ENCODE measurements at regions not wholly inside any gene's neighbourhood (a gene's known extent, or its start where the extent isn't known, plus 50 kb on each side); places are given as distances from the start of the nearest gene placed in this dataset.

DNA sequence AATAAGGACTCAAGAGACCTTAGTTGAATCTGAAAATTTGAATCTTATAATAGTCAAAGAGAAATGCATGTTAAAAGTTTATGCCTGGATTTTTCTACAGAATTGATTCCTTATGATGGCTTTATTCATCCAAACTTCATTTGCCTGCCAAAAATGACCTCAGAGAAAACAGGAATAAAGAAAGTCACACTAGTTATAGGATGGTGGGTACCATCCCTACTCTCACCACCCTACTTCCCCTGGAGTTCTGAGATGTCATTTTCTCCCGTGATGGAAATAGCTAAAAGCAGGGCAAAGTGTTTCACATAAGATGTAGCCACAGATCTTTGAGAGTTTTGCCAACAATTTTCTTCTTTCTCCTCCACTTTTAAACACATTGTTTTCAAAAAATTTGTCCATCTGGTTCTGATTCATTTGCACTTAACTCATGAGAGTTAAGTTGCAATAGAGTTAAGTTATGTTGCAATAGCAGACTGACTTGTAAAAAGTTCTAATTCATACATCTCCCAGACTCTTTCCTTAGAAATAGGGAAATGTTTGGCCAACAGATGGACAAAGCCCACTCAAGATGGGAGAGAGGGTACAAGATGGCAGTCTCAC lies 384.6 kb downstream of the PLPP3 start:
- no peak overlapping the region for H3K27ac Mint-ChIP-seq
- TF ChIP-seq, protein P1, sequence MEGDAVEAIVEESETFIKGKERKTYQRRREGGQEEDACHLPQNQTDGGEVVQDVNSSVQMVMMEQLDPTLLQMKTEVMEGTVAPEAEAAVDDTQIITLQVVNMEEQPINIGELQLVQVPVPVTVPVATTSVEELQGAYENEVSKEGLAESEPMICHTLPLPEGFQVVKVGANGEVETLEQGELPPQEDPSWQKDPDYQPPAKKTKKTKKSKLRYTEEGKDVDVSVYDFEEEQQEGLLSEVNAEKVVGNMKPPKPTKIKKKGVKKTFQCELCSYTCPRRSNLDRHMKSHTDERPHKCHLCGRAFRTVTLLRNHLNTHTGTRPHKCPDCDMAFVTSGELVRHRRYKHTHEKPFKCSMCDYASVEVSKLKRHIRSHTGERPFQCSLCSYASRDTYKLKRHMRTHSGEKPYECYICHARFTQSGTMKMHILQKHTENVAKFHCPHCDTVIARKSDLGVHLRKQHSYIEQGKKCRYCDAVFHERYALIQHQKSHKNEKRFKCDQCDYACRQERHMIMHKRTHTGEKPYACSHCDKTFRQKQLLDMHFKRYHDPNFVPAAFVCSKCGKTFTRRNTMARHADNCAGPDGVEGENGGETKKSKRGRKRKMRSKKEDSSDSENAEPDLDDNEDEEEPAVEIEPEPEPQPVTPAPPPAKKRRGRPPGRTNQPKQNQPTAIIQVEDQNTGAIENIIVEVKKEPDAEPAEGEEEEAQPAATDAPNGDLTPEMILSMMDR (IDR thresholded peaks at IDR 0.05): no peak
- H3K36me3 Mint-ChIP-seq: no peaks in the 10 kb centered on the region
- H3K4me1 ChIP-seq (ENCODE audit: control insufficient read depth, insufficient read depth, low read length): no peaks in the 10 kb centered on the region
- DNase-seq (no peak), ATAC-seq (no peak)
- no peaks in the 10 kb centered on the region for H3K4me1 Mint-ChIP-seq
- peaks cover 0 to 7% of the 10 kb centered on the region in 2 donors for H3K27me3 Mint-ChIP-seq (ENCODE audit: low read depth in 2 of 2)
- H3K27me3 ChIP-seq (ENCODE audit: control insufficient read depth, insufficient read depth, low read length): no peaks in the 10 kb centered on the region
- H3K36me3 ChIP-seq (ENCODE audit: control insufficient read depth, insufficient read depth, low read length): no peaks in the 10 kb centered on the region
- H3K9me3 Mint-ChIP-seq: peaks cover 0 to 2% of the 10 kb centered on the region in 2 donors
- H3K4me3 Mint-ChIP-seq: no peak overlapping the region
- intact Hi-C loops (cut with micrococcal nuclease): no loop called here
- no peak overlapping the region for H3K27ac ChIP-seq (ENCODE audit: low read length)
- H3K4me3 ChIP-seq (ENCODE audit: low read length): no peak overlapping the region
- H3K9me3 ChIP-seq (ENCODE audit: control insufficient read depth, insufficient read depth, low read length): no peaks in the 10 kb centered on the region
- WGBS (ENCODE audit: insufficient coverage): 33% methylated on average over 1 of the region's 1 CpG

DNA sequence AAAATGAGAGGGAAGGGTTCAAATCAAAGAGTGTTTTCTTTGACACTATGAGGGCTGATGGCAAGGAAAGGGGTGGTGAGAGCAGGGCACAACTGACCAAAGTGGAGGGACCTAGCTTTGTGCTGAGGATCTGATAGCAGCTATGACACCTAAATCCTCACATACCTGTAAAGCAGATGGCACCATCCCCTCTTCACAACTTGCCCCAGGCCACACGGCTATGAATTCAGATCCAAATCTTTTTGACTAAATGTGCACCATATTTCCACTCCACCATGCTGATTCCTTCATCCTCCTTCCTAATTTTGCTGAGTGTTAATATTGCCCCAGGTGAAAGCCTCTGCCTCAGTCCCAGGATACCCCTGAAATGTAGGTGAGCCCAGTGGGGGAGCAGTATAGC lies 385.7 kb downstream of the PLPP3 start:
- intact Hi-C loops (cut with micrococcal nuclease): no loop called here
- DNase-seq (no peak), ATAC-seq (no peak)
- no peaks in the 10 kb centered on the region for H3K9me3 ChIP-seq (ENCODE audit: control insufficient read depth, insufficient read depth, low read length)
- no peak overlapping the region for H3K4me3 Mint-ChIP-seq
- H3K27me3 Mint-ChIP-seq (ENCODE audit: low read depth in 2 of 2): peaks cover 0 to 3% of the 10 kb centered on the region in 2 donors
- H3K27me3 ChIP-seq (ENCODE audit: control insufficient read depth, insufficient read depth, low read length): no peaks in the 10 kb centered on the region
- no peaks in the 10 kb centered on the region for H3K36me3 Mint-ChIP-seq
- WGBS (ENCODE audit: insufficient coverage): 82% methylated on average over 1 of the region's 1 CpG
- peaks cover 0 to 2% of the 10 kb centered on the region in 2 donors for H3K9me3 Mint-ChIP-seq
- no peaks in the 10 kb centered on the region for H3K4me1 Mint-ChIP-seq
- H3K27ac Mint-ChIP-seq: no peak overlapping the region
- H3K4me3 ChIP-seq (ENCODE audit: low read length): no peak overlapping the region
- H3K36me3 ChIP-seq (ENCODE audit: control insufficient read depth, insufficient read depth, low read length): no peaks in the 10 kb centered on the region
- TF ChIP-seq, protein P1 (IDR thresholded peaks at IDR 0.05): no peak
- H3K27ac ChIP-seq (ENCODE audit: low read length): no peak overlapping the region
- no peaks in the 10 kb centered on the region for H3K4me1 ChIP-seq (ENCODE audit: control insufficient read depth, insufficient read depth, low read length)

DNA sequence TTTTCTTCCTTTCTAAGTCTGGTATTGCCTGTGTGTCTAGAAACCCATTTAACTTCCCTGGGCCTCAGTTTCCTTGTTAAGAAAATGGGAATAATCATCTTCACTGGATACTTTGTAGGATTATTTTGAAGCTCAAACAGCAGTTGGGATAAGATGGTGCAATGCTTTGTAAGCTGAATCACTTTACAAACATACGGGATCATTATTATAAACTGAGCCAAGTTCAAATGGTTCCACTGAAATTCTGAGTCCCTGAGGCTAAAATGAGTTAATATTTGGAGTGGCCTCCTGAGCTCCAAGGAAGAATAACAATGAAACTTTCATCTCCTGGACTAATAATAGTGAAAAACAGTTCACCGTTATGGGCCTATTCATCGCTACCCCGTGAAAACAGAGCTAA lies 388.0 kb downstream of the PLPP3 start:
- H3K27me3 ChIP-seq (ENCODE audit: control insufficient read depth, insufficient read depth, low read length): no peaks in the 10 kb centered on the region
- intact Hi-C loops (cut with micrococcal nuclease): no loop called here
- no peak overlapping the region for H3K27ac ChIP-seq (ENCODE audit: low read length)
- Mint-ChIP-seq H3K4me1 (no peaks in the 10 kb centered on the region), H3K27ac (no peak overlapping the region), H3K36me3 (no peaks in the 10 kb centered on the region), H3K4me3 (no peak overlapping the region), H3K9me3 (no peaks in the 10 kb centered on the region), H3K27me3 (ENCODE audit: low read depth in 2 of 2) (peaks cover 0 to 3% of the 10 kb centered on the region in 2 donors)
- H3K36me3 ChIP-seq (ENCODE audit: control insufficient read depth, insufficient read depth, low read length): no peaks in the 10 kb centered on the region
- H3K4me3 ChIP-seq (ENCODE audit: low read length): no peak overlapping the region
- no peaks in the 10 kb centered on the region for H3K4me1 ChIP-seq (ENCODE audit: control insufficient read depth, insufficient read depth, low read length)
- H3K9me3 ChIP-seq (ENCODE audit: control insufficient read depth, insufficient read depth, low read length): no peaks in the 10 kb centered on the region
- DNase-seq (no peak), ATAC-seq (no peak)
- TF ChIP-seq, protein P1 (IDR thresholded peaks at IDR 0.05): no peak
- 98% methylated on average over 4 of the region's 4 CpGs for WGBS (ENCODE audit: insufficient coverage)

DNA sequence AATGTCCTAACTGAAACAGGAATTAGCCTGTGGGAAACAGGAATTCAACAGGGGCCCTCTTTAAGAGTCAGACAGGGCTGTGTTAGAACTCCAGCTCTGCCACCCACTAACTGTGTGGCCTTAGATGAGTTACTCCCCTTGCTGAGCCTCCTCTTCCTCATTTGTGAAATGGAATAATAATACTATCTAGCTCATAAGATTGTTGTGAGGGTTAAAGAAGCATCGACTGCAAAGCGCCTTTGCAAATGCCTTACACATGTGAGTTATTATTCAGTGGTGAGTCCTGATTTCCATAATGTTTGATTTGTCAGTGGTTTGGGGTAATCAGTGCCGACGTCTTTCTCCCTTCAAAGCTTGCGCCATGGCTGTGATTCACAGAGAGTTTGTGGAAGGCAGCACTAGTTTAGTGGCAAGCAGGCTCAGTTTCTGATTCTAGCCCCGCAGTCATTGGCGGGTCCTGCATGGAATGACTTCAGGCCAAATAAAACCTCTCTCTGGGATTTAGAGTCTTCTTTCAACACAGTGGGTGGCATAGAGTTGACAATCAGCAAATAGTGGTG lies 388.5 kb downstream of the PLPP3 start:
- Histone ChIP-seq H3K4me3 (ENCODE audit: low read length) (no peak overlapping the region), H3K36me3 (ENCODE audit: control insufficient read depth, insufficient read depth, low read length) (no peaks in the 10 kb centered on the region), H3K27ac (ENCODE audit: low read length) (no peak overlapping the region), H3K9me3 (ENCODE audit: control insufficient read depth, insufficient read depth, low read length) (no peaks in the 10 kb centered on the region), H3K4me1 (ENCODE audit: control insufficient read depth, insufficient read depth, low read length) (no peaks in the 10 kb centered on the region), H3K27me3 (ENCODE audit: control insufficient read depth, insufficient read depth, low read length) (no peaks in the 10 kb centered on the region)
- H3K4me1 Mint-ChIP-seq: no peaks in the 10 kb centered on the region
- no peaks in the 10 kb centered on the region for H3K9me3 Mint-ChIP-seq
- no peak for DNase-seq
- H3K4me3 Mint-ChIP-seq: no peak overlapping the region
- peaks cover 0 to 3% of the 10 kb centered on the region in 2 donors for H3K27me3 Mint-ChIP-seq (ENCODE audit: low read depth in 2 of 2)
- TF ChIP-seq, protein P1 (IDR thresholded peaks at IDR 0.05): no peak
- no peak for ATAC-seq
- no peak overlapping the region for H3K27ac Mint-ChIP-seq
- intact Hi-C loops (cut with micrococcal nuclease): no loop called here
- 93% methylated on average over 7 of the region's 7 CpGs for WGBS (ENCODE audit: insufficient coverage)
- no peaks in the 10 kb centered on the region for H3K36me3 Mint-ChIP-seq
